H9 (cell line): ENCODE measurements at regions not wholly inside any gene's neighbourhood (a gene's known extent, or its start where the extent isn't known, plus 50 kb on each side); places are given as distances from the start of the nearest gene placed in this dataset.

Source experiments
- DNase-seq: peaks from one replicate; pipeline ENCODE4 v3.0.0-alpha.2; 2017
- H2AFZ ChIP-seq: one replicate; pipeline ENCODE4 v1.6.1; 2013; ENCODE audit warnings: mild to moderate bottlenecking, low read length, control low read depth, moderate library complexity
- H2AK5ac ChIP-seq: 2 replicates; pipeline ENCODE4 v1.6.1; 2013; ENCODE audit warnings: low read length, control low read depth, mixed read lengths; ENCODE audit not compliant: insufficient read length
- H2BK120ac ChIP-seq: one replicate; pipeline ENCODE4 v1.6.1; 2013; ENCODE audit warnings: low read depth, mild to moderate bottlenecking, low read length, control low read depth, inconsistent platforms; ENCODE audit not compliant: poor library complexity, severe bottlenecking
- H2BK12ac ChIP-seq: 2 replicates; pipeline ENCODE4 v1.6.1; 2013; ENCODE audit warnings: low read length, control low read depth, mixed read lengths, low read depth; ENCODE audit not compliant: insufficient read length
- H2BK15ac ChIP-seq: 2 replicates; pipeline ENCODE4 v1.6.1; 2013; ENCODE audit warnings: low read depth, low read length, control low read depth
- H2BK20ac ChIP-seq: one replicate; pipeline ENCODE4 v1.6.1; 2013; ENCODE audit warnings: low read depth, mild to moderate bottlenecking, low read length, control low read depth, inconsistent platforms; ENCODE audit not compliant: poor library complexity, severe bottlenecking
- H2BK5ac ChIP-seq: 2 replicates; pipeline ENCODE4 v1.6.1; 2013; ENCODE audit warnings: low read length, control low read depth, mixed read lengths; ENCODE audit not compliant: insufficient read length
- H3K14ac ChIP-seq: 2 replicates; pipeline ENCODE4 v1.6.1; 2013; ENCODE audit warnings: low read length, control low read depth; ENCODE audit not compliant: insufficient read depth
- H3K18ac ChIP-seq: 2 replicates; pipeline ENCODE4 v1.6.1; 2013; ENCODE audit warnings: low read depth, mild to moderate bottlenecking, mixed read lengths, low read length, control low read depth; ENCODE audit not compliant: insufficient read length
- H3K23ac ChIP-seq: 2 replicates; pipeline ENCODE4 v1.6.1; 2013; ENCODE audit warnings: low read length, control low read depth, mixed read lengths, low read depth; ENCODE audit not compliant: insufficient read length
- H3K23me2 ChIP-seq: 2 replicates; pipeline ENCODE4 v1.6.1; 2013; ENCODE audit warnings: low read depth, mild to moderate bottlenecking, mixed read lengths, low read length, control low read depth; ENCODE audit not compliant: insufficient read length, poor library complexity, severe bottlenecking
- H3K27ac ChIP-seq: 2 replicates; pipeline ENCODE4 v1.5.1; 2013; ENCODE audit warnings: low read length, control low read depth, mixed read lengths, low read depth; ENCODE audit not compliant: insufficient read length
- H3K27me3 ChIP-seq: 2 replicates; pipeline ENCODE4 v1.6.1; 2013; ENCODE audit warnings: low read length, control low read depth, inconsistent platforms; ENCODE audit not compliant: insufficient read depth
- H3K4ac ChIP-seq: 2 replicates; pipeline ENCODE4 v1.6.1; 2013; ENCODE audit warnings: low read depth, mild to moderate bottlenecking, control low read depth, inconsistent platforms, low read length, moderate library complexity
- H3K4me1 ChIP-seq: 2 replicates; pipeline ENCODE4 v1.6.1; 2013; ENCODE audit warnings: low read length, control low read depth, inconsistent platforms; ENCODE audit not compliant: insufficient read depth
- H3K4me2 ChIP-seq: 2 replicates; pipeline ENCODE4 v1.6.1; 2013; ENCODE audit warnings: low read length, control low read depth, mixed read lengths; ENCODE audit not compliant: insufficient read length, insufficient read depth
- H3K56ac ChIP-seq: 2 replicates; pipeline ENCODE4 v1.6.1; 2013; ENCODE audit warnings: low read depth, mild to moderate bottlenecking, mixed read lengths, low read length, control low read depth; ENCODE audit not compliant: insufficient read length
- H3K79me1 ChIP-seq: 2 replicates; pipeline ENCODE4 v1.6.1; 2013; ENCODE audit warnings: low read depth, mild to moderate bottlenecking, moderate library complexity, low read length, control low read depth, inconsistent platforms; ENCODE audit not compliant: insufficient read depth, poor library complexity, severe bottlenecking
- H3K79me2 ChIP-seq: 2 replicates; pipeline ENCODE4 v1.6.1; 2013; ENCODE audit warnings: low read length, control low read depth, inconsistent platforms; ENCODE audit not compliant: insufficient read depth
- H3K9ac ChIP-seq: 2 replicates; pipeline ENCODE4 v1.6.1; 2013; ENCODE audit warnings: low read length, control low read depth, mixed read lengths; ENCODE audit not compliant: insufficient read length; ENCODE audit errors: extremely low read depth
- H3K9me3 ChIP-seq: one replicate; pipeline ENCODE4 v1.6.1; 2013; ENCODE audit warnings: low read depth, low read length, inconsistent platforms; ENCODE audit not compliant: control insufficient read depth
- H3T11ph ChIP-seq: one replicate; pipeline ENCODE4 v1.6.1; 2013; ENCODE audit warnings: mild to moderate bottlenecking, low read length, control low read depth, inconsistent platforms
- H4K20me1 ChIP-seq: one replicate; pipeline ENCODE4 v1.6.1; 2013; ENCODE audit not compliant: control insufficient read depth, insufficient read length, insufficient read depth
- H4K5ac ChIP-seq: 2 replicates; pipeline ENCODE4 v1.6.1; 2013; ENCODE audit warnings: low read depth, mild to moderate bottlenecking, mixed read lengths, low read length, control low read depth; ENCODE audit not compliant: insufficient read length
- H4K8ac ChIP-seq: replicated peaks from 2 replicates; pipeline ENCODE4 v1.6.1; 2013; ENCODE audit warnings: low read length, control low read depth, mixed read lengths, low read depth; ENCODE audit not compliant: insufficient read length
- H4K91ac ChIP-seq: 2 replicates; pipeline ENCODE4 v1.6.1; 2013; ENCODE audit warnings: low read depth, mild to moderate bottlenecking, moderate library complexity, mixed read lengths, low read length, control low read depth; ENCODE audit not compliant: insufficient read length
- H3K27ac Mint-ChIP-seq, 3 experiments: 2 replicates in 2 of 3; 3 replicates in 1 of 3; pipeline ENCODE4 v1.8.0; 2020 to 2021; ENCODE audit warnings: mixed read lengths in 3 of 3, mild to moderate bottlenecking in 1 of 3, moderate library complexity in 1 of 3
- H3K27me3 Mint-ChIP-seq: 2 replicates; pipeline ENCODE4 v1.8.0; 2021; ENCODE audit warnings: low read depth, mild to moderate bottlenecking, moderate library complexity, mixed read lengths
- H3K36me3 Mint-ChIP-seq, 3 experiments: 2 replicates in 2 of 3; 3 replicates in 1 of 3; pipeline ENCODE4 v1.8.0; 2020 to 2021; ENCODE audit warnings: low read depth in 3 of 3, mixed read lengths in 3 of 3; ENCODE audit not compliant: insufficient read depth in 1 of 3
- H3K4me1 Mint-ChIP-seq, 2 experiments: 2 replicates each; pipeline ENCODE4 v1.8.0; 2020; ENCODE audit warnings: mixed read lengths in 2 of 2
- H3K4me3 Mint-ChIP-seq, 2 experiments: 2 replicates in 1 of 2; 3 replicates in 1 of 2; pipeline ENCODE4 v1.8.0; 2020 to 2021; ENCODE audit warnings: mild to moderate bottlenecking in 2 of 2, mixed read lengths in 2 of 2, moderate library complexity in 1 of 2
- H3K9me3 Mint-ChIP-seq, 2 experiments: 2 replicates in 1 of 2; 3 replicates in 1 of 2; pipeline ENCODE4 v1.8.0; 2020; ENCODE audit warnings: mild to moderate bottlenecking in 2 of 2, mixed read lengths in 2 of 2, moderate library complexity in 1 of 2
- WGBS: extraction: QIAGEN DNeasy Blood & Tissue Kit; methylation state at CpG from one replicate; pipeline ENCODE4 v1.1.7; 2013; ENCODE audit warnings: missing lambda C conversion rate, low lambda C conversion rate, mixed read lengths; ENCODE audit not compliant: insufficient read length; ENCODE audit errors: extremely low coverage; 5-methylcytosine and 5-hydroxymethylcytosine counted together
- TF ChIP-seq, protein P1 (sequence below): fragments of 200-600 bp; sonication (generic); conservative IDR thresholded peaks from 3 replicates; pipeline ENCODE4 v1.8.0; 2021; ENCODE audit warnings: antibody characterized with exemption, mild to moderate bottlenecking

DNA sequence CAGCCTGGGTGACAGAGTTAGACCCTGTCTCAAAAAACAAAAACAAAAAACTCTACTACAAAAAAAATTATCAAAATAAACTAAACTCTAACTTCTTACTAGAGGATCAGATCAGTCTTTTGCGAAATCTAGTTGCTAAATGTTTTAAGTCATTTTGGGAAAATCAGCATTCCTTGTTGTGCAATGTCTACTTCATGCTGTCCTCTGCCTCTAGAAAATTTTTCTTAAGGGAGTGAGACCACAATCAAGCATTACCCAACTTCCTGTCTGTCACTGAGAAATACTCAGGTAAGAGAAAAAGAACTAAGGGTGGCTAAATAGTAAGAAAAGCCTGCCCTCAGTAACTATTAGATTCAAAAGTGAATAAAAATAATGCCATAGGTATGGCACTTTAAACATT is 67.2 kb upstream of the FOXD3 start:
- H2AFZ ChIP-seq, result no peak overlapping the region
- no peak overlapping the region for H4K8ac ChIP-seq
- H3K23me2 ChIP-seq, result no peaks in the 10 kb centered on the region
- no peak overlapping the region for H3K4ac ChIP-seq
- no peaks in the 10 kb centered on the region for H3K27me3 ChIP-seq
- no peaks in the 10 kb centered on the region for H3K36me3 Mint-ChIP-seq
- no peaks in the 10 kb centered on the region for H3K79me1 ChIP-seq
- H3K18ac ChIP-seq, result no peak overlapping the region
- TF ChIP-seq, protein P1, sequence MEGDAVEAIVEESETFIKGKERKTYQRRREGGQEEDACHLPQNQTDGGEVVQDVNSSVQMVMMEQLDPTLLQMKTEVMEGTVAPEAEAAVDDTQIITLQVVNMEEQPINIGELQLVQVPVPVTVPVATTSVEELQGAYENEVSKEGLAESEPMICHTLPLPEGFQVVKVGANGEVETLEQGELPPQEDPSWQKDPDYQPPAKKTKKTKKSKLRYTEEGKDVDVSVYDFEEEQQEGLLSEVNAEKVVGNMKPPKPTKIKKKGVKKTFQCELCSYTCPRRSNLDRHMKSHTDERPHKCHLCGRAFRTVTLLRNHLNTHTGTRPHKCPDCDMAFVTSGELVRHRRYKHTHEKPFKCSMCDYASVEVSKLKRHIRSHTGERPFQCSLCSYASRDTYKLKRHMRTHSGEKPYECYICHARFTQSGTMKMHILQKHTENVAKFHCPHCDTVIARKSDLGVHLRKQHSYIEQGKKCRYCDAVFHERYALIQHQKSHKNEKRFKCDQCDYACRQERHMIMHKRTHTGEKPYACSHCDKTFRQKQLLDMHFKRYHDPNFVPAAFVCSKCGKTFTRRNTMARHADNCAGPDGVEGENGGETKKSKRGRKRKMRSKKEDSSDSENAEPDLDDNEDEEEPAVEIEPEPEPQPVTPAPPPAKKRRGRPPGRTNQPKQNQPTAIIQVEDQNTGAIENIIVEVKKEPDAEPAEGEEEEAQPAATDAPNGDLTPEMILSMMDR, result no peak
- H3T11ph ChIP-seq, result no peak overlapping the region
- no peaks in the 10 kb centered on the region for H4K20me1 ChIP-seq
- no peak overlapping the region for H3K27ac Mint-ChIP-seq
- H3K9ac ChIP-seq, result no peak overlapping the region
- H3K4me2 ChIP-seq, result no peak overlapping the region
- H3K27me3 Mint-ChIP-seq, result no peaks in the 10 kb centered on the region
- H3K56ac ChIP-seq, result no peak overlapping the region
- no peak overlapping the region for H4K5ac ChIP-seq
- no peak overlapping the region for H4K91ac ChIP-seq
- H3K4me1 ChIP-seq, result no peaks in the 10 kb centered on the region
- no peaks in the 10 kb centered on the region for H3K9me3 ChIP-seq
- no peak overlapping the region for H2AK5ac ChIP-seq
- H2BK120ac ChIP-seq, result no peak overlapping the region
- H3K4me1 Mint-ChIP-seq, result peaks cover 3 to 8% of the 10 kb centered on the region in 2 experiments
- H2BK20ac ChIP-seq, result no peak overlapping the region
- no peaks in the 10 kb centered on the region for H3K79me2 ChIP-seq
- no peak overlapping the region for H3K23ac ChIP-seq
- H3K4me3 Mint-ChIP-seq, result no peak overlapping the region
- no peak overlapping the region for H2BK15ac ChIP-seq
- DNase-seq, result no peak
- no peak overlapping the region for H2BK12ac ChIP-seq
- no peaks in the 10 kb centered on the region for H3K9me3 Mint-ChIP-seq
- H3K27ac ChIP-seq, result no peak overlapping the region
- no peak overlapping the region for H2BK5ac ChIP-seq
- WGBS, result no CpG with 5 or more reads among the region's 1 CpG
- no peak overlapping the region for H3K14ac ChIP-seq
